ENCODE measurements at regions not wholly inside any gene's neighbourhood (a gene's known extent, or its start where the extent isn't known, plus 50 kb on each side); places are given as distances from the start of the nearest gene placed in this dataset.
A peak's percentile ranks its signal among the peaks of the same experiment; 100 is the strongest.

- no peak for DNase-seq
Measured at GRCh38 chr15:29411299-29411698, 141.7 kb upstream of the NSMCE3 start.

- no peak for DNase-seq
Measured at GRCh38 chr15:29410338-29410737, 140.7 kb upstream of the NSMCE3 start.

GRCh38 chr15:29409890-29410289 lies 140.3 kb upstream of the NSMCE3 start:
- no peak for DNase-seq

GRCh38 chr15:29405564-29405963 lies 135.9 kb upstream of the NSMCE3 start:
- DNase-seq = no peak

DNA sequence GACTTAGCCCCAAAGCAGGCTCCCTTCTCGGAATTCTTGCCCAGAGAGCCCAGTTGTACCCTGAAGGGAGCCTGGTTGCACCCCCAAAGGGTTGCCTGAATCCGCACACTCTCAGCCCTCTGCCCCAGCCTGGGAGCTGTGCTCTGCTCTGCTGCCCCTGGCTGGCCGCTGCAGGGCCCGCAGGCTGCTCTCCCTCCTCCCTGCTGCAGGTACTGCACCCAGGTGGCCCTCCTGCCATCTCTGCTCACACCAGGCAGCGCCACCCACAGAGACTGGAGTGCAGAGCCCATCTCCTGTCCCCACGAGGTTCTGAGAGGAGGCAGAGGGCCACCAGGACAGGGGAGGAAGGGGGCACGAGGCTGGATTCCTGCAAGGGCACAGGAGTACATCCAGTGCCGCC lies 134.2 kb upstream of the NSMCE3 start:
- no peak for DNase-seq

DNA sequence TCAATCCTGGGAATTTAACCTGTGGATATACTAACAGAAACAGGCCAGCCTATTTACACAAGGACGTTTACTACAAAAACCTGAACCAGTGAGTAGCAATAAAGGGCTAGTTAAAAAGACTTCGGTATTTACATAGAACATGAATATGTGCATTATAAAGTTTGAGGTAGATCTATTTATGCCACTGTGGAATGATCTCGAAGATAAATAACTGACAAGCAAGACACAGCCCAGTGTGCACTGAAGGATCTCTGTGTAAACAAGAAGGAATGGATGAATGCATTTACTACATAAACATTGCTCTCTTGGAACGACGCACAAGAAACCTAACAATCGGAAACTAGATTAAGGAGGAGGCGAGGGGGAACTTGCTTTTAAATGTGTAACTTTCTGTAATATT lies 132.0 kb upstream of the NSMCE3 start:
- DNase-seq = no peak

GRCh38 chr15:29400701-29401100 lies 131.1 kb upstream of the NSMCE3 start:
- DNase-seq = no peak

DNA sequence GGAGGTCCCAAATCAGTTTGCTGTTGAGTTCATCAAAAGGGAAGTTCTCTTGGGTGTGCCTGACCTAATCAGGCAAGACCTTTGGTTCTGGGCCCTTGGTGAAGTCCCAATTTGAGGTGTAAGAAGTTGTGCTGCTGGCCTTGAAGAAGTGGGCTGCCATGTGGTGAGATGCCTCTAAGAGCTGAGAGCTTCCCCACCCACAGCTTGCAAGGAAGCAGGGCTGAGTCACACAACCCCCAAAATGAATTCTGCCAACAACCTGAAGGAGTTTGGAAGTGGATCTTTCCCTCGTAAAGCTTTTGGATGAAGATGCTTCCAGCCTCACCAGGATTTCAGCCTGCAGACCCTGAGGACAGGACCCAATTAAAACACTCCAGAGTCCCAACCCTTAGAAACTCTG lies 129.3 kb upstream of the NSMCE3 start:
- peak in 1 of 2 experiments; percentile 7 for DNase-seq

- DNase-seq = no peak
Measured at GRCh38 chr15:29396176-29396811, 126.7 kb upstream of the NSMCE3 start.

DNA sequence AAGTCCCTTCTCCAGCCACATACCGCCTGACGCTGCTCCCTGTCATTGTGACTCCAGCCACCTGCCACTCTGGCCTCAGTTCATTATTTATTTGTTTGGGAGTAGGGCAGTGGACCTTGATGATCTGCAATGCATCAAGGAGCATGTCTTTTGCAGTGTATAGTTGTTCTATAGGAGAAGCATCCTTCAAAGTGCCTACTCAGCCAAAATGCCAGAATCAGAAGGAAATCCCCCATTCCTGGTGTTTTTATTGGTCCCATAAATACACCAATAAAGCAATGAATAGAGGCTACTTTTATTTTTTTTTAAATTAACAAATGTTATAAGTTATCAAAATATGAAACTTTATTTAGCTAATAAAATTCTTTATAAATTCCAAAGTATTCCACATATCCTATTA lies 123.8 kb upstream of the NSMCE3 start:
- DNase-seq = no peak

- DNase-seq = no peak
Measured at GRCh38 chr15:29392358-29392757, 122.7 kb upstream of the NSMCE3 start.

GRCh38 chr15:29390051-29390450 lies 120.4 kb upstream of the NSMCE3 start:
- DNase-seq = no peak

- DNase-seq = no peak
Measured at GRCh38 chr15:29386523-29386922, 116.9 kb upstream of the NSMCE3 start.

DNA sequence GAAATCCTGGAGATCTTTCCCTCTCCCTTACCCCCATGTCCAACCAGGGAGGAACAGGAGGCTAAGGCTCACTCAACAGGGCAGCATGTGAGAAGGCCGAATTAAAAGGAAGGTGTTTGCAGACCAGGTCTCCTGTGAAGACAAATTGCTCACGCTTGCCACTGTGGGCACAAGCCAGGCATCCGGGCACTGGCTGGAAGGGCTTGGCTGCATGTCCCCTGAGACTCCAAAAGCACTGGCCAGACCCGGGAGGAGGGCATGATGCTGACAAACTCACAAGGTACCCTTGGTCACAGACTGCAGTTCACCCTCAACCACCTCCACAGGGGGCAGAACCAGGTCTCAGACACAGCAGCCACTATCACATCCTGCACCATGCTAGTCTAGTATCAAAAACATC lies 113.7 kb upstream of the NSMCE3 start:
- no peak for DNase-seq

- no peak for DNase-seq
Measured at GRCh38 chr15:29382862-29383261, 113.2 kb upstream of the NSMCE3 start.

- DNase-seq = no peak
Measured at GRCh38 chr15:29380466-29380865, 110.8 kb upstream of the NSMCE3 start.

GRCh38 chr15:29379647-29380046 lies 110.0 kb upstream of the NSMCE3 start:
- DNase-seq = no peak

DNA sequence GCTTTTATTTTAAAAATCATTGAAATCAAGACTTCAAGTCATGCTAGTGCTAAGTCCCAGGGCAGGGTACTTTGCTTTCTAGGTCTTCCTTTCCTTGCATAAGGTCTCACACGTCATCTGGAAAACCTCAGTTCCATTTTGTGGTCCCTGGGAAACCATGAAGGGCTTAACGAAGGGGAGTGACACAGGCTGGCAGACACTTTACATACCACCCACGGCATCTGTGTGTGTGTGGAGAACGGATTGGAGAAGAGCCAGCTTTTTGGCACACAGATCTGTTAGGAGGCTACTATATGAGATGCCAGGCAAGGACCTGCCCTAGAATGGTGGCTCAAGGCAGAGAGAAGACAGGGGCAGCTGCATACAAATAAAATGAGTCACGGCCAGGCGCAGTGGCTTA lies 107.5 kb upstream of the NSMCE3 start:
- DNase-seq = no peak

DNA sequence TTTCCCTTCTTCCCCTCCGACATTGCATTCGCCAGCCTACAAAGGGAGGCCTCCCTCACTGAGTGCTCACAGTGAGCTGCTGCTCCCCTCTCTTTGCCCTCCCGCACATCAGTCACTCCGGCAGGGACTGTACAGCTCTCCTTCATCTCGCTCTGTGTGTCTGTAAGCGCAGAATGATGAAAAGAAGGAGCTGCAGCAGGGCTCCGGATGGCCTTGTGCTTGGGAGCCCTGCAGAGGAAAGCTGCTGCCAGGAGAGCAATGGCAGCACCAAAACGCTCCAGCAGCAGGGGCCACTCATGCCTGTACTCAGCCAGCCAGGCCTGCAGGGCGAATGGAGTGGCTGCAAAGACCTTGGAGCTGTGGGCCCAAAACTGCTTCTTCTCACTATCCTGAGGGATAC lies 107.0 kb upstream of the NSMCE3 start:
- DNase-seq = no peak

DNA sequence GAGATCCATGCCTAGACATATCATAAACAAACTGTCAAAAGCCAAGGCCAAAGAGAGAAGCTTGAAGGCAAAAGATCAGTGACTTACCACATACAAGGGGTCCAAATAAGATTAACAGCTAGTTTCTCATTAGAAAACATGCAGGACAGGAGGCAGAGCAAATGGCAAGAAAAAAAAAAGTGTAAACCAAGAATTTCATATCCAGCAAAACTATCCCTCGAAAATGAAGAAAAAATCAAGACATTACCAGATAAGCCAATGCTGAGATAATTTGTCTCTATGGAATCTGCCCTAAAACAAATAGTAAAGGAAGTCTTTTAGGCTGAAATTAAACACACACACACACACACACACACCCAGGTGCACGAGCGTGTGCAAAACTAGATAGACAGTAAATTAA lies 99.6 kb upstream of the NSMCE3 start:
- no peak for DNase-seq

DNA sequence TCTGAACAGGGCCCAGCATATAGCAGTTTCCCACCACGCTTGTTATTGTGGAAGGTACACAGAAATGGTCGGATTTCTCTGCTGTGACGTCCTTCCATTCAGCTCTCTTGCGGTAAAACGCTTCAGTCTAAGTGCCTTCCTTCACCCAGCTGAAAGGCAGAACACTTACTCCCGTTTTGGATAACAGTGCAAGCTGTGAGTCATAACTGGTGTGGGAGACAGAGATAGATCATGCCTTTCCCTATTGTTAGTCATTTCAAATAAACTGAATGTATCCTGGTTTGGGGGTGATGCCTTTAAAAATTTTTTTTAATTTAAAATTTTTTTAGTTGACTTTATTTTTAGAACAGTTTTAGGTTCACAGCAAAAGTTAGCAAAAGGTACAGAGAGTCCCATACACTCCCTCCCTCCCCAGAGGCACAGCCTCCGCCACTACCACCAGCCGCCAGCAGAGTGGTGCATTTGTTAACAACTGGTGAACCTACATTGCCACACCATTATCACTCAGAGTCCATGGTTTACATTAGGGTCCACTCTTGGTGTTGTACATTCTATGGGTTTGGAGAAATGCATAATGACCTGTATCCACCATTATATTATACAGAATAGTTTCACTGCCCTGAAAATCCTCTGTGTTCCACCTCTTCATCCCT lies 94.9 kb upstream of the NSMCE3 start:
- peak; percentile 74 to 77 for DNase-seq

- DNase-seq = no peak
Measured at GRCh38 chr15:29361560-29361959, 91.9 kb upstream of the NSMCE3 start.

DNA sequence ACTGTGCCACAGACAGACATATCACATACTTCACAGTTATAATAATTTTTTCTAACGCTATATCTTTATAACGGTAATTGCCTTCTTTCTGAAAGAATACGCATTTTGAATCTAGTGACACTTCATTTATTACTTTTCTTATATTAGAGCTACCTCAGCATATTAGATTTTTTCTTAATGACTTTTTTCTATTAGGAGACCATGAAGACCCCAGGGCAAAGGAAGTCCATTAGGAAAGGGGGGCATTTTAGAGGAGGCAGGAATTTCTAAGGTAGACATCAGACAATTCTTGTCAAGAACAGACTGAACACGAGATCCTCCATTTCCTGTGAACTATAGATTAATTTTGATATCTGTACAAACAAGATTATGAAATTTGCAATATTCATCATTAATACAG lies 90.5 kb upstream of the NSMCE3 start:
- DNase-seq = no peak

GRCh38 chr15:29356786-29357185 lies 87.2 kb upstream of the NSMCE3 start:
- no peak for DNase-seq

- DNase-seq = no peak
Measured at GRCh38 chr15:29355477-29355876, 85.9 kb upstream of the NSMCE3 start.
